ENCODE measurements at regions not wholly inside any gene's neighbourhood (a gene's known extent, or its start where the extent isn't known, plus 50 kb on each side); places are given as distances from the start of the nearest gene placed in this dataset.

GRCh38 chr2:95669441-95669991 is 77.7 kb downstream of the TRIM43 start:
- no peak for TF ChIP-seq CTCF (conservative IDR thresholded peaks at IDR 0.05)
- TF ChIP-seq ZFX (IDR thresholded peaks at IDR 0.05), result no peak
